ENCODE measurements at regions not wholly inside any gene's neighbourhood (a gene's known extent, or its start where the extent isn't known, plus 50 kb on each side); places are given as distances from the start of the nearest gene placed in this dataset.

DNA sequence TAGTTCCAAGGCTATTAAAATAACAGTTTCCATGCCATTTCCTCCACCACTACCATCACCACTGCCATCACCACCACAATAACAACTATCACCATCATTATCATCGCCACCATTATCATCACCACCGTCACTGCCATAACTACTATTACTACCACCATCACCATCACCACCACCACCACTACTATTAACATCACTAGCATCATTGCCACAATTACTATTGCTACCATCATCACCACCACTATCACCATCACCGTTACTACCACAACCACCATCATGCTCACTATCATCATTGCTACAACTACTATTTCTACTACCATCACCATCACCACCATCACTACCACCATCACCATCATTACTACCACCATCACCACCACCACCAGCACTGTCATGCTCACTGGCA, 185.9 kb upstream of the MAF start:
- TF ChIP-seq, protein P1, sequence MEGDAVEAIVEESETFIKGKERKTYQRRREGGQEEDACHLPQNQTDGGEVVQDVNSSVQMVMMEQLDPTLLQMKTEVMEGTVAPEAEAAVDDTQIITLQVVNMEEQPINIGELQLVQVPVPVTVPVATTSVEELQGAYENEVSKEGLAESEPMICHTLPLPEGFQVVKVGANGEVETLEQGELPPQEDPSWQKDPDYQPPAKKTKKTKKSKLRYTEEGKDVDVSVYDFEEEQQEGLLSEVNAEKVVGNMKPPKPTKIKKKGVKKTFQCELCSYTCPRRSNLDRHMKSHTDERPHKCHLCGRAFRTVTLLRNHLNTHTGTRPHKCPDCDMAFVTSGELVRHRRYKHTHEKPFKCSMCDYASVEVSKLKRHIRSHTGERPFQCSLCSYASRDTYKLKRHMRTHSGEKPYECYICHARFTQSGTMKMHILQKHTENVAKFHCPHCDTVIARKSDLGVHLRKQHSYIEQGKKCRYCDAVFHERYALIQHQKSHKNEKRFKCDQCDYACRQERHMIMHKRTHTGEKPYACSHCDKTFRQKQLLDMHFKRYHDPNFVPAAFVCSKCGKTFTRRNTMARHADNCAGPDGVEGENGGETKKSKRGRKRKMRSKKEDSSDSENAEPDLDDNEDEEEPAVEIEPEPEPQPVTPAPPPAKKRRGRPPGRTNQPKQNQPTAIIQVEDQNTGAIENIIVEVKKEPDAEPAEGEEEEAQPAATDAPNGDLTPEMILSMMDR (IDR thresholded peaks at IDR 0.05; ENCODE audit: insufficient read depth, low read length, missing control alignments): no peak
- POLR2A ChIA-PET: no interaction called here
- CTCF ChIA-PET: no interaction called here

DNA sequence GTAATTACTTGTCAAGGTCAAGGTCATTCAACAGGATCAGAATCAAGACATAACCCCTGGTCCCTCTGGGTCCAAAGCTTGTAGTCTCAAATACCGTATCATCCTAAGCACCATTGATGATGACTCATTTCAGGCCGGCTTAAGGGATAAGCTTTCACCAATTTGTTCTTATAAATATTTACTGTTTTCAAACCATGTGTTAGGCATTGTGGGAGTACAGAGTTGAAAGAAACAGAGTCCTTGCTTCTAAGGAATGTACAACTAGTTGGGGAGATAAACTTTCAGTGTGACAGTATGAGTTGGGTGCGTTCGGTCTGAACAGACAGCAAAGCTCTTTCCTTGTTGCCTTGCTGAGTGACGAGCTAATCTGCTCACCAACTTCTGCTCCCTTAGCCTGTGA, 183.5 kb upstream of the MAF start:
- TF ChIP-seq, protein P1 (IDR thresholded peaks at IDR 0.05; ENCODE audit: insufficient read depth, low read length, missing control alignments): no peak
- DNase-seq (ENCODE audit: low read depth, low spot score): no peak
- ChIA-PET POLR2A (no interaction called here), CTCF (no interaction called here)
- H3K4me3 ChIP-seq (ENCODE audit: low read depth, low read length): no peak overlapping the region

More for the DNA sequence above, 185.9 kb upstream of the MAF start:
- no peak for DNase-seq (ENCODE audit: low read depth, low spot score)
- no peak overlapping the region for H3K4me3 ChIP-seq (ENCODE audit: low read depth, low read length)

DNA sequence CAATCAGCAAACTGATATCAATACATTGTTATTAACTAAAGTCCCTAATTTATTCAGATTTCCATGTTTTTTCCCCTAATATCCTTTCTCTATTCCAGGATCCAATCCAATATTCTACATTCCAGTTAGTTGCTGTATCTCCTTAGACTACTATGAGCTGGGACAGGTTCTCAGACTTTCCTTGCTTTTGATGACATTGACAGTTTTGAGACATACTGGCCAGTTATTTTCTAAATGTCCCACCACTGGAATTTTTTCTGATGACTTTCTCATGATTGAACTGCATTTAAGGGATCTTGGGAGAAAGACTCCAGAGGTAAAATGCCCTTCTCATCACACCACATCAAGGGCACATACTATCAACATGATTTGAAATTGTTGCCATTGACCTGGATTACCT, 177.1 kb upstream of the MAF start:
- TF ChIP-seq, protein P1 (IDR thresholded peaks at IDR 0.05; ENCODE audit: insufficient read depth, low read length, missing control alignments): no peak
- H3K4me3 ChIP-seq (ENCODE audit: low read depth, low read length): no peak overlapping the region
- CTCF ChIA-PET: no interaction called here
- DNase-seq (ENCODE audit: low read depth, low spot score): no peak
- POLR2A ChIA-PET: no interaction called here

DNA sequence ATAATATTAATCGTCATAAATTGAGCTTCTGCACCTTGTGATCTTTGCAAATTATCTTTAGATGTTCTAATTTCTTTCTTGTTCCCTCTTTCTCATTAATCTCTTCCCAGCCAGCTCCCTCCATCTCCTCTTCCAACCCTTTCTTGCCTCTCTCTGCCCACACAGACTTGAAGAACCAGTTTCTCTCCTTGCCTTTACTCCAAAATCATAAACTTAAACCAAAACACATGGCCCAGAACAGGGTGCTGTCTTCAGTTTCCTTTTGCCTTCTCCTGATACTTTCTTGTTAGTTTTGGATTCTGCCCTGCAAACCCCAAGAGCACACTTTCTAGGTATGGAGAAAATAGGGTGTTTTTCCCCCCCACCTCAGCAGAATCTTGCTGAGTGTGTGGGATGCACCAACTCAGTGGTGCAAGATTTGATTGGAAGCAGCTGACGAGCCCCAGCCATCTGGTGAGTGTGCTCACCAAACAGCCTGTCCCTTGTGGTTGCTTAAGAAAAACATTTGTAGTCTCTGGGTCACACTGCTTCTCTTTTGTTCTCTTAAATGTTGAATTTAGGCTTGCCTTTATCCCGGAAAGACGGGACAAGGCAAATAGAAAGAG, 175.8 kb upstream of the MAF start:
- CTCF ChIA-PET: no interaction called here
- no peak for DNase-seq (ENCODE audit: low read depth, low spot score)

DNA sequence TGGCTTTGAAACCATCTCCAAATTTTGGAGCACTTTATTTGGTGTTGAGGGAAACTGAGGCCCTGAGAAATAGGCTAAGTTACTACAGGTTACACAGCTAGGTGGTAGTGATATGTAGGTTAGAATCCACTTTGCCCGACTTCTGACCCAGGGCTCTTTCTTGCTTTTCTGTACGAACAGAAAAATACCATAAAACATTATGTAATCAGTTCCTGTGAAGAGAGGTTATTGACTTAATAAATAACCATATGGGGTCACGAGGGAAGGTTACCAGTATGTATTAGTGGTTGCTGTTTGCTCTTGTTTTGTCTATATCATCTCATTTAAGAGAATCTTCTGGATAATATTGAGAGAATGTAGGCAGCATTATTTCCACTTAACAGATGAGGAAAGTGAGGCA, 172.2 kb upstream of the MAF start:
- ChIA-PET POLR2A (no interaction called here), CTCF (no interaction called here)

More for the DNA sequence above, 175.8 kb upstream of the MAF start:
- TF ChIP-seq, protein P1 (IDR thresholded peaks at IDR 0.05; ENCODE audit: insufficient read depth, low read length, missing control alignments): no peak
- POLR2A ChIA-PET: no interaction called here
- H3K4me3 ChIP-seq (ENCODE audit: low read depth, low read length): no peak overlapping the region

DNA sequence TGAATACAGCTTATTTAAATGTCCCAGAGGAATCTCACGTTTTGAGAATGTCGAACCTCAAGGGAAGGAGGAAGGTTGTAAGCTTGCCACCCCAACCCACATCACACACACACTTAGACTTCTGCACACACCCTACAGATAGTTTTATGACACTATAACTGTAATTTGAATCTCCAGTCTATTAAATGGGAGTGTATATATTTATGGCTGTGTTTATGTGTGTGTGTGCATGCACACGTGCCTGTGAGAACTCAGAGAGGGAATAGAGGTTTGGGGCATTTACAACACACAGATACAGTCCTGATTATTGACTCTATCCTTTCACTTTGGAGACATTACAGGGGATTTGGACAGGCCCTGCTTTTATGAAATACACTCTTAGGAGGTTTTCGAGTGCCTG, 171.5 kb upstream of the MAF start:
- H3K4me3 ChIP-seq (ENCODE audit: low read depth, low read length): no peak overlapping the region
- TF ChIP-seq, protein P1 (IDR thresholded peaks at IDR 0.05; ENCODE audit: insufficient read depth, low read length, missing control alignments): no peak
- no peak for DNase-seq (ENCODE audit: low read depth, low spot score)
- CTCF ChIA-PET: no interaction called here
- POLR2A ChIA-PET: no interaction called here

More for the DNA sequence above, 172.2 kb upstream of the MAF start:
- H3K4me3 ChIP-seq (ENCODE audit: low read depth, low read length): no peak overlapping the region
- no peak for DNase-seq (ENCODE audit: low read depth, low spot score)
- TF ChIP-seq, protein P1 (IDR thresholded peaks at IDR 0.05; ENCODE audit: insufficient read depth, low read length, missing control alignments): no peak

All from AG04449 (cell line).